Calu3 (cell line): ENCODE measurements at regions not wholly inside any gene's neighbourhood (a gene's known extent, or its start where the extent isn't known, plus 50 kb on each side); places are given as distances from the start of the nearest gene placed in this dataset.
"Not testable (repeated sequence)": the region's sequence is repeated elsewhere in the genome, so short reads cannot be mapped to it uniquely, and the experiment has no call there.

Source experiments
- BruUV-seq: library from RNA; stranded (reverse); fragments of 400-500 nt; replicated peaks from 2 replicates; lab custom pipeline; 2021; lab: Mats Ljungman, UMichigan
- CTCF ChIA-PET: fragments of 300-600 bp; sonication (Branson Sonifier 250); formaldehyde crosslinking; loops from one replicate; lab custom pipeline; 2022; ENCODE audit warnings: antibody characterized with exemption; lab: Charles Lee
- DNase-seq: peaks from one replicate; pipeline ENCODE4 v3.0.0; 2022
- H3K27ac Mint-ChIP-seq: one replicate; pipeline ENCODE4 v1.8.0; 2022; ENCODE audit warnings: mixed read lengths; ENCODE audit not compliant: unreplicated experiment
- H3K27me3 Mint-ChIP-seq: one replicate; pipeline ENCODE4 v1.8.0; 2022; ENCODE audit warnings: mixed read lengths; ENCODE audit not compliant: unreplicated experiment
- H3K36me3 Mint-ChIP-seq: one replicate; pipeline ENCODE4 v1.8.0; 2022; ENCODE audit warnings: mild to moderate bottlenecking, moderate library complexity, mixed read lengths; ENCODE audit not compliant: insufficient read depth, unreplicated experiment
- H3K4me1 Mint-ChIP-seq: one replicate; pipeline ENCODE4 v1.8.0; 2022; ENCODE audit warnings: mild to moderate bottlenecking, low read depth, mixed read lengths; ENCODE audit not compliant: unreplicated experiment
- H3K4me3 Mint-ChIP-seq: one replicate; pipeline ENCODE4 v1.8.0; 2022; ENCODE audit warnings: mild to moderate bottlenecking, low read depth, moderate library complexity, mixed read lengths; ENCODE audit not compliant: unreplicated experiment
- H3K9me3 Mint-ChIP-seq: one replicate; pipeline ENCODE4 v1.8.0; 2022; ENCODE audit warnings: low read depth, mixed read lengths; ENCODE audit not compliant: unreplicated experiment
- CTCF ChIP-seq: fragments of 200-600 bp; IDR thresholded peaks from one replicate; pipeline ENCODE4 v1.8.0; 2022; ENCODE audit warnings: antibody characterized with exemption; ENCODE audit not compliant: unreplicated experiment
- intact Hi-C: fragments of 100-400 bp; cut with micrococcal nuclease; formaldehyde crosslinking; loops from one replicate; pipeline ENCODE4 v1.10.0; 2022; ENCODE audit not compliant: unreplicated experiment

- no peaks in the 10 kb centered on the region for H3K36me3 Mint-ChIP-seq
- H3K27me3 Mint-ChIP-seq, result no peaks in the 10 kb centered on the region
- CTCF ChIA-PET, result no interaction called here
- no peaks in the 10 kb centered on the region for H3K4me1 Mint-ChIP-seq
- no TSS peak for BruUV-seq
- no peak for DNase-seq
- H3K27ac Mint-ChIP-seq, result no peak overlapping the region
- intact Hi-C loops, result no loop called here
- no peak overlapping the region for H3K4me3 Mint-ChIP-seq
- peaks cover 2% of the 10 kb centered on the region for H3K9me3 Mint-ChIP-seq
- TF ChIP-seq CTCF, result no peak
These were observed 771.4 kb downstream of the TDRD15 start for GRCh38 chr2:21895200-21895599.

- H3K4me3 Mint-ChIP-seq, CTCF ChIA-PET, H3K36me3 Mint-ChIP-seq, BruUV-seq, H3K27me3 Mint-ChIP-seq, H3K27ac Mint-ChIP-seq, DNase-seq, intact Hi-C loops, H3K4me1 Mint-ChIP-seq: not testable (repeated sequence)
- peaks cover 11% of the 10 kb centered on the region for H3K9me3 Mint-ChIP-seq
These were observed 785.1 kb downstream of the TDRD15 start for GRCh38 chr2:21908712-21909380.

- Mint-ChIP-seq H3K27ac (no peak overlapping the region), H3K36me3 (no peaks in the 10 kb centered on the region), H3K9me3 (peaks cover 11% of the 10 kb centered on the region), H3K4me3 (no peak overlapping the region), H3K4me1 (no peaks in the 10 kb centered on the region), H3K27me3 (no peaks in the 10 kb centered on the region)
- TF ChIP-seq CTCF, result no peak
- BruUV-seq, result no TSS peak
- CTCF ChIA-PET, result no interaction called here
- DNase-seq, result no peak
- intact Hi-C loops, result no loop called here
These were observed 787.2 kb downstream of the TDRD15 start for GRCh38 chr2:21910832-21911507.

- no peak for DNase-seq
- no TSS peak for BruUV-seq
- H3K27ac Mint-ChIP-seq, result no peak overlapping the region
- CTCF ChIA-PET, result no interaction called here
- H3K4me3 Mint-ChIP-seq, result no peak overlapping the region
- no peaks in the 10 kb centered on the region for H3K36me3 Mint-ChIP-seq
- no peak for TF ChIP-seq CTCF
- no peaks in the 10 kb centered on the region for H3K27me3 Mint-ChIP-seq
- intact Hi-C loops, result no loop called here
- H3K9me3 Mint-ChIP-seq, result peaks cover 14% of the 10 kb centered on the region
- no peaks in the 10 kb centered on the region for H3K4me1 Mint-ChIP-seq
These were observed 788.6 kb downstream of the TDRD15 start for GRCh38 chr2:21912405-21912804.

GRCh38 chr2:21915201-21915600, 791.4 kb downstream of the TDRD15 start:
- Mint-ChIP-seq H3K27ac (no peak overlapping the region), H3K9me3 (peaks cover 14% of the 10 kb centered on the region), H3K4me3 (no peak overlapping the region), H3K36me3 (no peaks in the 10 kb centered on the region), H3K4me1 (no peaks in the 10 kb centered on the region), H3K27me3 (no peaks in the 10 kb centered on the region)
- CTCF ChIA-PET, result no interaction called here
- intact Hi-C loops, result no loop called here
- TF ChIP-seq CTCF, result no peak
- BruUV-seq, result no TSS peak
- DNase-seq, result no peak
